ENCODE measurements at regions not wholly inside any gene's neighbourhood (a gene's known extent, or its start where the extent isn't known, plus 50 kb on each side); places are given as distances from the start of the nearest gene placed in this dataset.
"Not testable (repeated sequence)": the region's sequence is repeated elsewhere in the genome, so short reads cannot be mapped to it uniquely, and the experiment has no call there.

DNA sequence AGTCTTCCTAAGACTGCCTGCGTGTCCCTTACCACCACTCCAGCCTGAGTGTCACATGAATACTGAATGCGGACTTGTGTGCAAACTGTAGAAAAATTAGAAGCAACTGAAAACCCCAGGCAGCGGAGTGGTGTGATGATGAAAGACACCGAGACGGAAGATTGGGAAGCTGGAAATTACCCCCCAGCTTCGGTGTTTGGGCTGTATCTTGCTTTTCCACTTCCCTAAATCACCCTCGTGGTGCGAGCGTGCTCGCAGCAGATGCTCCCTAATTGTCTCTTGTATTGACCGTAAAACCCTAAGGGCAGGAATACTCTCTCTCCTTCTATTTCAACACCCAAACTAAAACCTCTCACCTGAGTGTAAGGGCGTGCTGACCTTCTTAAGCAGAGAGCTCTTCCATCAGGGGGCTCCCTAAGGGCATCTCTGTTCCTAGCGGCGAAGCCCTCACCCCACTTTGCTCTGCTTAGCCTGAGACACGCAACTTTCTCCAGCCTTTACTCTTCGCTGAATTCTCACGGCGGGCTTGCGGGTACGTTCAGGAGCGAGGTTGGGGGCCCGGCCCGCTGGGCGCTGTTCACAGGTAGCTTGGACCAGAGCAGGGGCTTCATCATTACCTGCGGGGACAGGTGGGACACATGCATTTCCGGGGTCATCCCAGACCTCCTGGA lies 62.4 kb downstream of the CRYBB2 start:
- ATAC-seq: no peak
- TF ChIP-seq RARB (CRISPR knock-in tag; IDR thresholded peaks at IDR 0.05): no peak

DNA sequence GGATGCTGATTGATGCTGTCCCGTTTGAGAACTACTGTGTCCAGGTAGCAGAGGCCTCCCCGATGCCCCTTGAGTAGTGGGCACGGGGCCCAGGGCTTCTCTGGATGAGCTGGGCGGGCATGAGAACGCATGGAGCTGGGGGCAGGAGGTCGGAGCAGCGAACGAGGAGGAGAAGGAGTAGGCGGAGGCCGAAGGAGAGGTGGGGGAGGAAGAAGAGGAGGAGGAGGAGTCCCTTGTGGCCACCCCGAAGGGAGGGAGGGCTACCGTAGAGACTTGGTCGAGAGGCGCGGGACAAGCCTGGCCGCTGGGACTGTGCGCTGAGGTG lies 62.9 kb downstream of the CRYBB2 start:
- TF ChIP-seq ZNF70 (CRISPR knock-in tag; IDR thresholded peaks at IDR 0.05): no peak
- no peak for ATAC-seq

DNA sequence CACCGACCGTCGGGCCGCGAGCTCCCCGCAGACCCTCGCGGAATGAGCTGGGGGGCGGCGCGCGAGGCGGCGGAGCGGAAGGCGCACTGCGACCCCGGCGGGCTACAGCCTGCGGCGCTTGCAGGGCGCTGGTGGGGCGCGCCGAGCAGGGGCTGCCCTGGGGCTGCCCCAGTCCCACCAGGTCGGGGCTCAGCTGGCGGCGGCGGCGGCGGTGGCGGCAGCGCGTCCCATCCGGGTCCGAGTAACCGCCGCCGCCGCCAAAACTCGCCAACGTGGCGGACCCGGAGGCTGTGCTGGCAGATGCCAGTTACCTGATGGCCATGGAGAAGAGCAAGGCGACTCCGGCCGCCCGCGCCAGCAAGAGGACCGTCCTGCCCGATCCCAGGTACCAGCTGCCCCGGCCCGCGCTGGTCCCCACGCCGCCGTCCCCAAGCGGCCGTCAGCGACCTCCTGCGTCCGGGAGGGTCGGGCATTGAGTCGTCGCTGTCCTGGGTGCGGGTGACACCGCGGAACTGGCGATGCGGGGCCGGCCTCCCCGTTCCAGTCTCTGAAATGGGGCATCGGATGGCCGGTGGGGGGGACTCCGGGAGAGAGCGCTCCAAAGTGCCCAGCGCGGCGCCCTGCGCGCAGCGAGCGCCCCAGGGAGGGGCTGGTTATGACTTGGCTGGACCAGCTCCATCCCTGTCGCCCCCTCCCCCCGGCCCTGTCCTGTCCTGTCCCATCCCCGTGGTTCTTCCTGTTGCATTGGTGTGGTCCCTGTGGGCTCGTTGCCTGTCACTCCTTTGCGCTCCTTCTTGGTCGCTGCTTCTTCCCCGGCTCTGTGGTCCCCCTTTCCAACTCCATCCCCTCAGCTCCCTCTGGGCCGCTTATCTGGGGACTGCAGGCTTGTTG lies 63.5 kb downstream of the CRYBB2 start:
- ATAC-seq: no peak
- TF ChIP-seq ZNF8 (CRISPR knock-in tag; IDR thresholded peaks at IDR 0.05): no peak
- TF ChIP-seq ZC3H10 (CRISPR knock-in tag; IDR thresholded peaks at IDR 0.05): no peak
- TF ChIP-seq, protein P1, sequence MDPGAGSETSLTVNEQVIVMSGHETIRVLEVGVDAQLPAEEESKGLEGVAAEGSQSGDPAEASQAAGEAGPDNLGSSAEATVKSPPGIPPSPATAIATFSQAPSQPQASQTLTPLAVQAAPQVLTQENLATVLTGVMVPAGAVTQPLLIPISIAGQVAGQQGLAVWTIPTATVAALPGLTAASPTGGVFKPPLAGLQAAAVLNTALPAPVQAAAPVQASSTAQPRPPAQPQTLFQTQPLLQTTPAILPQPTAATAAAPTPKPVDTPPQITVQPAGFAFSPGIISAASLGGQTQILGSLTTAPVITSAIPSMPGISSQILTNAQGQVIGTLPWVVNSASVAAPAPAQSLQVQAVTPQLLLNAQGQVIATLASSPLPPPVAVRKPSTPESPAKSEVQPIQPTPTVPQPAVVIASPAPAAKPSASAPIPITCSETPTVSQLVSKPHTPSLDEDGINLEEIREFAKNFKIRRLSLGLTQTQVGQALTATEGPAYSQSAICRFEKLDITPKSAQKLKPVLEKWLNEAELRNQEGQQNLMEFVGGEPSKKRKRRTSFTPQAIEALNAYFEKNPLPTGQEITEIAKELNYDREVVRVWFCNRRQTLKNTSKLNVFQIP (CRISPR knock-in tag; IDR thresholded peaks at IDR 0.05; ENCODE audit: borderline replicate concordance, low read depth): no peak
- no peak for TF ChIP-seq TOX (CRISPR knock-in tag; IDR thresholded peaks at IDR 0.05; ENCODE audit: borderline replicate concordance)
- TF ChIP-seq ARNTL (CRISPR knock-in tag; IDR thresholded peaks at IDR 0.05; ENCODE audit: borderline replicate concordance, low read depth): no peak
- TF ChIP-seq, protein P2, sequence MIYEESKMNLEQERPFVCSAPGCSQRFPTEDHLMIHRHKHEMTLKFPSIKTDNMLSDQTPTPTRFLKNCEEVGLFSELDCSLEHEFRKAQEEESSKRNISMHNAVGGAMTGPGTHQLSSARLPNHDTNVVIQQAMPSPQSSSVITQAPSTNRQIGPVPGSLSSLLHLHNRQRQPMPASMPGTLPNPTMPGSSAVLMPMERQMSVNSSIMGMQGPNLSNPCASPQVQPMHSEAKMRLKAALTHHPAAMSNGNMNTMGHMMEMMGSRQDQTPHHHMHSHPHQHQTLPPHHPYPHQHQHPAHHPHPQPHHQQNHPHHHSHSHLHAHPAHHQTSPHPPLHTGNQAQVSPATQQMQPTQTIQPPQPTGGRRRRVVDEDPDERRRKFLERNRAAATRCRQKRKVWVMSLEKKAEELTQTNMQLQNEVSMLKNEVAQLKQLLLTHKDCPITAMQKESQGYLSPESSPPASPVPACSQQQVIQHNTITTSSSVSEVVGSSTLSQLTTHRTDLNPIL (CRISPR knock-in tag; IDR thresholded peaks at IDR 0.05; ENCODE audit: low read depth): no peak
- TF ChIP-seq CSDC2 (CRISPR knock-in tag; IDR thresholded peaks at IDR 0.05): no peak
- TF ChIP-seq, protein P3, sequence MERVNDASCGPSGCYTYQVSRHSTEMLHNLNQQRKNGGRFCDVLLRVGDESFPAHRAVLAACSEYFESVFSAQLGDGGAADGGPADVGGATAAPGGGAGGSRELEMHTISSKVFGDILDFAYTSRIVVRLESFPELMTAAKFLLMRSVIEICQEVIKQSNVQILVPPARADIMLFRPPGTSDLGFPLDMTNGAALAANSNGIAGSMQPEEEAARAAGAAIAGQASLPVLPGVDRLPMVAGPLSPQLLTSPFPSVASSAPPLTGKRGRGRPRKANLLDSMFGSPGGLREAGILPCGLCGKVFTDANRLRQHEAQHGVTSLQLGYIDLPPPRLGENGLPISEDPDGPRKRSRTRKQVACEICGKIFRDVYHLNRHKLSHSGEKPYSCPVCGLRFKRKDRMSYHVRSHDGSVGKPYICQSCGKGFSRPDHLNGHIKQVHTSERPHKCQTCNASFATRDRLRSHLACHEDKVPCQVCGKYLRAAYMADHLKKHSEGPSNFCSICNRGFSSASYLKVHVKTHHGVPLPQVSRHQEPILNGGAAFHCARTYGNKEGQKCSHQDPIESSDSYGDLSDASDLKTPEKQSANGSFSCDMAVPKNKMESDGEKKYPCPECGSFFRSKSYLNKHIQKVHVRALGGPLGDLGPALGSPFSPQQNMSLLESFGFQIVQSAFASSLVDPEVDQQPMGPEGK (CRISPR knock-in tag; IDR thresholded peaks at IDR 0.05; ENCODE audit: borderline replicate concordance): no peak
- TF ChIP-seq OSR1 (CRISPR knock-in tag; IDR thresholded peaks at IDR 0.05): no peak
- TF ChIP-seq RARB (CRISPR knock-in tag; IDR thresholded peaks at IDR 0.05): no peak
- TF ChIP-seq, protein P4, sequence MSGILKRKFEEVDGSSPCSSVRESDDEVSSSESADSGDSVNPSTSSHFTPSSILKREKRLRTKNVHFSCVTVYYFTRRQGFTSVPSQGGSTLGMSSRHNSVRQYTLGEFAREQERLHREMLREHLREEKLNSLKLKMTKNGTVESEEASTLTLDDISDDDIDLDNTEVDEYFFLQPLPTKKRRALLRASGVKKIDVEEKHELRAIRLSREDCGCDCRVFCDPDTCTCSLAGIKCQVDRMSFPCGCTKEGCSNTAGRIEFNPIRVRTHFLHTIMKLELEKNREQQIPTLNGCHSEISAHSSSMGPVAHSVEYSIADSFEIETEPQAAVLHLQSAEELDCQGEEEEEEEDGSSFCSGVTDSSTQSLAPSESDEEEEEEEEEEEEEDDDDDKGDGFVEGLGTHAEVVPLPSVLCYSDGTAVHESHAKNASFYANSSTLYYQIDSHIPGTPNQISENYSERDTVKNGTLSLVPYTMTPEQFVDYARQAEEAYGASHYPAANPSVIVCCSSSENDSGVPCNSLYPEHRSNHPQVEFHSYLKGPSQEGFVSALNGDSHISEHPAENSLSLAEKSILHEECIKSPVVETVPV (CRISPR knock-in tag; IDR thresholded peaks at IDR 0.05): no peak

DNA sequence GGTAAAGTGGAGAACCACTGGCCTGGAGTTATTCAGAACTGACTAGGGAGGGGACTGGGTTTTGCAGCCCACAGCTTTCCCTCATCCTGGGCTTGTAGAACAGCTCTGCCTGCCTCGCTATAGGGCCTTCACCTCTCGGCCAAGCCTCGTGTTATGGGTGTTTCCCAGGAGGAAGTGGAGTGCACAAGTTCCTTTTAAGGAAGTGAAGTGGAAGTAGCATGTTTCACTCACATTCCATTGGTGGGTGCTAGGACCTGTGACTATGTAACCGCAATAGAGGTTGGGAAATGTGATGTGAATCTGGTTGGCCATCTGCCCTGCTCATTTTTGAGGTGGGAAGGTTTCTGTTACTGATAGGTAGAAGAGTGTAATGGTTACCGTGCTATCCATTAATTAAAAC lies 69.0 kb downstream of the CRYBB2 start:
- not testable (repeated sequence) for ATAC-seq

DNA sequence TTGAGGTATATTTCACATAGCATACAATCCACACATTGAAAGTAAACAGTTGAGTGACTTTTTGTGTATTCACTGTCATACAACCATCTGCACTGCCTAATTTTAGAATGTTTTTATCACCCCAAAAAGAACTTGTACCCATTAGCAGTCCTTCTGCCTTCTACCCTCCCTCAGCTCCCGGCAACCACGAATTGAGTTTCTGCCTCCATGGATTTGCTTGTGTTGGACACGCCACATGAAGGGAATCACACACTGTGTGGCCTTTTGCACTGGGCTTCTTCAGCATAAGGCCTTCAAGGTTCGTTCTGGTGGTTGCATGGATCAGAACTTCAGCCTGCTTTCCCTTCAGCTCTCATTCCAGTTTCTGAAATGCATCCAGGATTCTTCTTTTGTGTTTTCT lies 82.5 kb downstream of the CRYBB2 start:
- not testable (repeated sequence) for ATAC-seq

DNA sequence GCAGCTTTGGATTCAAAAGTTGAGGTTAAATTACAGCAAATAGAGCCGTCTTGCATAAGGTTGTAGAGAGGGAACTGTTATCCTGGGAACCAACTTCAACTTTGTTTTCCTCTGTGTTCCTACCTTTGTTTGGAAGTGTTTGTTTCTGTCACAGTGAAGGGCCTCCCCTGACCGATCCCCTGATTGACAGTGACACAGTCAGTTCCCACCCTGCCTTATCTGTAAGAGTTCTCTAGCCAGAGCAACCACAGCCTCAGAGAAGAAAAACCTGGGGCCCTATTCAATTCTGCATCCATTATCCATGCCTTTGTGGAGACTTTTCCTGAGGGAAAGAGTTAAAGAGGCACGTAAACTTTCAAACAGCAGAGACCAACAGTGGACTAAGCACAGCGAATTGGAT lies 90.1 kb downstream of the CRYBB2 start:
- not testable (repeated sequence) for ATAC-seq

DNA sequence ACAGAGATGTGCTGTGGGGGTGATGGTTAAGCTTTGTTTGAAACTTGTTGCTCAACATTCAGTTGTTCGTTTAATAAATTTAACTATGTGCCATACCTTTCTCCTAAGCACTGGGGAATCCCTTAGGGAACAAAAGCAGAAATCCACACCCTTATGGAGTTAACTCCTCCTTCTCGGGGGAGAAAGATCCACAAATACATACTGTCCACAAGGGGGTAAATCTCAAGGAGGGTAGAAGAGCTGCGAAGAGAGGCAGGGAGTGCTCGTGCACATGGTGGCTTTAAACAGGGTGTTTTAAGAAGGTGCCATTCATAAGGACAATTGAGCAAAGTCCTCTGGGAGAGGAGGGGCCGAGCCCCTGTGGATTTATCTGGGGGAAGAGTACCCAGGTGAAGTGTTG lies 92.5 kb downstream of the CRYBB2 start:
- not testable (repeated sequence) for ATAC-seq
